ENCODE measurements at regions not wholly inside any gene's neighbourhood (a gene's known extent, or its start where the extent isn't known, plus 50 kb on each side); places are given as distances from the start of the nearest gene placed in this dataset.

DNA sequence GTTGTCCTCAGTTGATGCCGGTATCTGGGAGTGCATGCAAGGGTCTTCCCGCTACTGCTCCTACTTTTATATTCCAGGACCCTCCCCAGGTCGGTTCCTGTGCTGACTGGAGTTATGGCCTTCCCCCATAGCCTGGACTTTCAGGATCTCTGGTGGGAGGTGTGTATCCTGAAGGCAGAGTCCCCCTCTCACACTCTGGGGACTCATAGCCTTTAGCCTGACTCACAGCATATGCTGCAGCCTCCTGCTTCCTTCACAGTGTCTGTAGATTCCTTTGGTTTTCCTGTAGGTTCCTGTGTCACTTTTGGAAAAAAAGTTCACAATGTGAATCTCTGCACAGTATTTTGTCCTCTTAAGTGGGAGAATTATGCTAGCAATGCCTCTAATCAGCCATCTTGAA is 180.6 kb upstream of the RBMS3 start:
- TF ChIP-seq, protein P1, sequence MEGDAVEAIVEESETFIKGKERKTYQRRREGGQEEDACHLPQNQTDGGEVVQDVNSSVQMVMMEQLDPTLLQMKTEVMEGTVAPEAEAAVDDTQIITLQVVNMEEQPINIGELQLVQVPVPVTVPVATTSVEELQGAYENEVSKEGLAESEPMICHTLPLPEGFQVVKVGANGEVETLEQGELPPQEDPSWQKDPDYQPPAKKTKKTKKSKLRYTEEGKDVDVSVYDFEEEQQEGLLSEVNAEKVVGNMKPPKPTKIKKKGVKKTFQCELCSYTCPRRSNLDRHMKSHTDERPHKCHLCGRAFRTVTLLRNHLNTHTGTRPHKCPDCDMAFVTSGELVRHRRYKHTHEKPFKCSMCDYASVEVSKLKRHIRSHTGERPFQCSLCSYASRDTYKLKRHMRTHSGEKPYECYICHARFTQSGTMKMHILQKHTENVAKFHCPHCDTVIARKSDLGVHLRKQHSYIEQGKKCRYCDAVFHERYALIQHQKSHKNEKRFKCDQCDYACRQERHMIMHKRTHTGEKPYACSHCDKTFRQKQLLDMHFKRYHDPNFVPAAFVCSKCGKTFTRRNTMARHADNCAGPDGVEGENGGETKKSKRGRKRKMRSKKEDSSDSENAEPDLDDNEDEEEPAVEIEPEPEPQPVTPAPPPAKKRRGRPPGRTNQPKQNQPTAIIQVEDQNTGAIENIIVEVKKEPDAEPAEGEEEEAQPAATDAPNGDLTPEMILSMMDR (IDR thresholded peaks at IDR 0.05; ENCODE audit: insufficient read depth, low read length, poor library complexity, severe bottlenecking) = no peak
- no peak for TF ChIP-seq EZH2phosphoT487 (conservative IDR thresholded peaks at IDR 0.05; ENCODE audit: low read length)
